K562 (cell line): ENCODE measurements at regions not wholly inside any gene's neighbourhood (a gene's known extent, or its start where the extent isn't known, plus 50 kb on each side); places are given as distances from the start of the nearest gene placed in this dataset.

Experiments used
- ATAC-seq: fragments of 200-7000 bp; cut with Tn5 transposase; 3 replicates; pipeline ENCODE4 v1.9.1; 2020; ENCODE audit warnings: moderate library complexity
- BruUV-seq: library from RNA; stranded (reverse); fragments of 400-500 nt; replicated peaks from 2 replicates; lab custom pipeline; 2021; lab: Mats Ljungman, UMichigan
- CTCF ChIA-PET: fragments of 300-600 bp; formaldehyde crosslinking; extraction: SDS; loops from one replicate; lab custom pipeline; 2021; ENCODE audit warnings: low intra/inter-chr PET ratio; lab: Yijun Ruan, JAX
- POLR2A ChIA-PET: fragments of 300-600, 350-650 bp; sonication (Branson Sonifier 250); formaldehyde crosslinking; extraction: SDS; loops from one replicate; lab custom pipeline; 2021; ENCODE audit warnings: antibody characterized with exemption, inconsistent platforms; lab: Yijun Ruan, JAX
- DNase-seq, 4 experiments: peaks; one replicate each; pipeline versions ENCODE4 v3.0.0 to v3.0.0-alpha.2; 2011 to 2018; ENCODE audit warnings: low spot score in 3 of 4, mixed read lengths in 3 of 4; ENCODE audit errors: extremely low read depth in 1 of 4
- FAIRE-seq: peaks from 2 replicates; lab custom pipeline; 2011; peaks lifted over from hg19 to GRCh38; lab: Jason Lieb, UNC
- H2AFZ ChIP-seq: 2 replicates; pipeline ENCODE4 v1.6.0; 2011; ENCODE audit warnings: low read depth, low read length, control low read depth, inconsistent platforms
- H3K27ac ChIP-seq: fragments of 200-600 bp; 3 replicates; pipeline ENCODE4 v1.8.0; 2011; ENCODE audit warnings: low read depth, mild to moderate bottlenecking, control low read depth, inconsistent platforms, low read length, moderate library complexity, mixed read lengths; ENCODE audit errors: extremely low read depth
- H3K27me3 ChIP-seq, 2 experiments: fragments of 300-600 bp in 1 of 2; 2 replicates in 1 of 2; 3 replicates in 1 of 2; pipeline versions ENCODE4 v1.6.0 to v1.8.0; 2011; ENCODE audit warnings: inconsistent platforms in 2 of 2, low read length in 2 of 2, mild to moderate bottlenecking in 1 of 2, mixed read lengths in 1 of 2, moderate library complexity in 1 of 2; ENCODE audit not compliant: control insufficient read depth in 2 of 2, insufficient read depth in 2 of 2
- H3K36me3 ChIP-seq: fragments of 300-600 bp; 3 replicates; pipeline ENCODE4 v1.8.0; 2011; ENCODE audit warnings: mild to moderate bottlenecking, low read length, inconsistent platforms; ENCODE audit not compliant: control insufficient read depth, insufficient read depth
- H3K4me1 ChIP-seq, 2 experiments: fragments of 200-600 bp in 1 of 2; replicated peaks in 1 of 2; 2 replicates in 1 of 2; 3 replicates in 1 of 2; pipeline versions ENCODE4 v1.5.1 to v1.8.0; 2011; ENCODE audit warnings: inconsistent platforms in 2 of 2, low read length in 2 of 2, mild to moderate bottlenecking in 1 of 2, mixed read lengths in 1 of 2, moderate library complexity in 1 of 2; ENCODE audit not compliant: control insufficient read depth in 2 of 2, insufficient read depth in 2 of 2
- H3K4me2 ChIP-seq: 2 replicates; pipeline ENCODE4 v1.6.1; 2011; ENCODE audit warnings: low read length, control low read depth, inconsistent platforms, mixed read lengths; ENCODE audit not compliant: insufficient read depth
- H3K4me3 ChIP-seq: fragments of 200-600 bp; sonication (generic), shearing (Covaris generic); 2 replicates; pipeline ENCODE4 v1.5.1; 2016; ENCODE audit warnings: control low read depth, inconsistent platforms
- H3K79me2 ChIP-seq: fragments of 200-600 bp; 3 replicates; pipeline ENCODE4 v1.8.0; 2011; ENCODE audit warnings: low read length, inconsistent platforms; ENCODE audit not compliant: control insufficient read depth, insufficient read depth
- H3K9ac ChIP-seq, 2 experiments: 2 replicates each; pipeline versions ENCODE4 v1.6.0 to v1.6.1; 2011; ENCODE audit warnings: low read depth in 2 of 2, low read length in 2 of 2, control low read depth in 1 of 2, inconsistent platforms in 1 of 2, mild to moderate bottlenecking in 1 of 2, mixed read lengths in 1 of 2; ENCODE audit not compliant: insufficient read depth in 1 of 2
- H3K9me1 ChIP-seq: one replicate; pipeline ENCODE4 v1.6.0; 2011; ENCODE audit warnings: inconsistent platforms, mild to moderate bottlenecking, low read length, moderate library complexity; ENCODE audit not compliant: control insufficient read depth, insufficient read depth
- H3K9me3 ChIP-seq: replicated peaks from 2 replicates; pipeline ENCODE4 v1.5.1; 2011; ENCODE audit warnings: low read depth, low read length, inconsistent platforms; ENCODE audit not compliant: control insufficient read depth, insufficient read depth
- H4K20me1 ChIP-seq: replicated peaks from 2 replicates; pipeline ENCODE4 v1.6.1; 2011; ENCODE audit warnings: low read length, inconsistent platforms, mixed read lengths; ENCODE audit not compliant: control insufficient read depth, insufficient read depth
- BDP1 ChIP-seq: IDR thresholded peaks from 3 replicates; pipeline ENCODE4 v1.6.1; 2011; ENCODE audit not compliant: insufficient read length, insufficient read depth
- GATA2 ChIP-seq: sonication (generic); formaldehyde crosslinking; IDR thresholded peaks from 2 replicates; pipeline ENCODE4 v1.4.0; 2020; ENCODE audit warnings: mild to moderate bottlenecking, missing genetic modification reagents
- NCOA1 ChIP-seq: fragments of 450-650 bp; IDR thresholded peaks from 2 replicates; pipeline ENCODE4 v1.6.1; 2016; ENCODE audit warnings: low read depth
- RFX7 ChIP-seq: fragments of 250-450 bp; sonication (Bioruptor Pico); IDR thresholded peaks from 2 replicates; pipeline ENCODE4 v1.5.1; 2021; ENCODE audit warnings: mild to moderate bottlenecking
- SMAD3 ChIP-seq: fragments of 450-650 bp; formaldehyde crosslinking; conservative IDR thresholded peaks from 2 replicates; pipeline ENCODE4 v1.4.0; 2020; ENCODE audit warnings: mild to moderate bottlenecking
- ZNF444 ChIP-seq: fragments of 250-450 bp; sonication (Bioruptor Pico); IDR thresholded peaks from 2 replicates; pipeline ENCODE4 v1.4.0; 2020; ENCODE audit warnings: mild to moderate bottlenecking, moderate library complexity
- ZSCAN29 ChIP-seq: fragments of 450-650 bp; IDR thresholded peaks from 2 replicates; pipeline ENCODE4 v1.6.1; 2017
- WGBS: fragments of 100-300 bp; shearing (Covaris generic); methylation state at CpG from one replicate; pipeline ENCODE4 v1.1.6; 2016; ENCODE audit warnings: low coverage, mixed read lengths; ENCODE audit not compliant: insufficient coverage; ENCODE audit errors: missing lambda C conversion rate; 5-methylcytosine and 5-hydroxymethylcytosine counted together
- in situ Hi-C: fragments of 300-500 bp; cut with MboI; formaldehyde crosslinking; loops from 4 replicates; pipeline ENCODE4 v1.15.0; 2018; ENCODE audit warnings: inconsistent platforms, mixed read lengths
- intact Hi-C: fragments of 100-400 bp; cut with micrococcal nuclease; formaldehyde crosslinking; loops from 2 replicates; pipeline ENCODE4 v1.14.2; 2022
- TF ChIP-seq, protein P1 (sequence below): sonication (generic); formaldehyde crosslinking; IDR thresholded peaks from 2 replicates; pipeline ENCODE4 v1.8.0; 2022; ENCODE audit warnings: mild to moderate bottlenecking, missing genetic modification reagents
- TF ChIP-seq, protein P2 (sequence below): fragments of 450-650 bp; IDR thresholded peaks from one replicate; pipeline ENCODE4 v1.6.1; 2018; ENCODE audit warnings: mild to moderate bottlenecking, moderate library complexity; ENCODE audit not compliant: partially characterized antibody

DNA sequence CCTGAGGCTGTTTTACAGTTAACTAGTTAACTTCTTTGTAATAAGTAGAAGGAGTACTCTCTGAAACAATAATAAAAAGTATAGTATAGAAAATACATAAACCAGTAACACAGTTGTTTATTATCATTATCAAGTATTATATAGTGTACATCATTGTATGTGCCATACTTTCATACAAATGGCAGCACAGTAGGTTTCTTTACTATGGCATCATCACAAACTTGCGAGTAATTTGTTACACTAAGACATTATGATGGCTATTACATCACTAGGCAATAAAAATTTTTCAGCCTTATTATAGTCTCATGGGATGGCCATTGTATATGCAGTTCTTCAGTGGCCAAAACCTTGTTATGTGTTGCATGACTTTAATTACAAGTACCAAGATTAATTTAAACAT lies 1376.5 kb upstream of the ADGRL2 start:
- H3K27me3 ChIP-seq: no peaks in the 10 kb centered on the region
- no peak overlapping the region for H2AFZ ChIP-seq
- no peak overlapping the region for H3K4me3 ChIP-seq
- H3K9me3 ChIP-seq: no peaks in the 10 kb centered on the region
- CTCF ChIA-PET: no interaction called here
- H3K9me1 ChIP-seq: no peaks in the 10 kb centered on the region
- in situ Hi-C loops: no loop called here
- H4K20me1 ChIP-seq: no peaks in the 10 kb centered on the region
- no peak overlapping the region for H3K27ac ChIP-seq
- DNase-seq (no peak), FAIRE-seq (no peak)
- no peak overlapping the region for H3K9ac ChIP-seq
- no peaks in the 10 kb centered on the region for H3K79me2 ChIP-seq
- TF ChIP-seq NCOA1: no peak
- TF ChIP-seq BDP1: no peak
- TF ChIP-seq GATA2: no peak
- TF ChIP-seq, protein P1, sequence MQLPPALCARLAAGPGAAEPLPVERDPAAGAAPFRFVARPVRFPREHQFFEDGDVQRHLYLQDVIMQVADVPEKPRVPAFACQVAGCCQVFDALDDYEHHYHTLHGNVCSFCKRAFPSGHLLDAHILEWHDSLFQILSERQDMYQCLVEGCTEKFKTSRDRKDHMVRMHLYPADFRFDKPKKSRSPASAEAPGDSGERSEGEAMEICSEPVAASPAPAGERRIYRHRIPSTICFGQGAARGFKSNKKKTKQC (CRISPR knock-in tag): no peak
- TF ChIP-seq, protein P2, sequence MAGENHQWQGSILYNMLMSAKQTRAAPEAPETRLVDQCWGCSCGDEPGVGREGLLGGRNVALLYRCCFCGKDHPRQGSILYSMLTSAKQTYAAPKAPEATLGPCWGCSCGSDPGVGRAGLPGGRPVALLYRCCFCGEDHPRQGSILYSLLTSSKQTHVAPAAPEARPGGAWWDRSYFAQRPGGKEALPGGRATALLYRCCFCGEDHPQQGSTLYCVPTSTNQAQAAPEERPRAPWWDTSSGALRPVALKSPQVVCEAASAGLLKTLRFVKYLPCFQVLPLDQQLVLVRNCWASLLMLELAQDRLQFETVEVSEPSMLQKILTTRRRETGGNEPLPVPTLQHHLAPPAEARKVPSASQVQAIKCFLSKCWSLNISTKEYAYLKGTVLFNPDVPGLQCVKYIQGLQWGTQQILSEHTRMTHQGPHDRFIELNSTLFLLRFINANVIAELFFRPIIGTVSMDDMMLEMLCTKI: no peak
- TF ChIP-seq ZSCAN29: no peak
- no peak for TF ChIP-seq ZNF444
- no peak for TF ChIP-seq SMAD3 (CRISPR knock-in tag)
- no peak for TF ChIP-seq RFX7 (CRISPR knock-in tag)
- TF ChIP-seq, all 486 proteins: peak for 0
- WGBS: 0% methylated on average over 1 of the region's 1 CpG
- intact Hi-C loops: no loop called here
- BruUV-seq: no TSS peak
- no peak for ATAC-seq
- POLR2A ChIA-PET: no interaction called here
- no peak overlapping the region for H3K4me2 ChIP-seq
- H3K36me3 ChIP-seq: no peaks in the 10 kb centered on the region
- no peaks in the 10 kb centered on the region for H3K4me1 ChIP-seq
